ENCODE measurements at regions not wholly inside any gene's neighbourhood (a gene's known extent, or its start where the extent isn't known, plus 50 kb on each side); places are given as distances from the start of the nearest gene placed in this dataset.
"Not testable (repeated sequence)": the region's sequence is repeated elsewhere in the genome, so short reads cannot be mapped to it uniquely, and the experiment has no call there.

- no peak overlapping the region for H3K4me3 ChIP-seq (ENCODE audit: low read depth, low read length)
- no peak for TF ChIP-seq CTCF (IDR thresholded peaks at IDR 0.05; ENCODE audit: insufficient read depth, low read depth, low read length)
- no peak for DNase-seq (ENCODE audit: low read depth)
Observed at GRCh38 chr9:101966691-101967090, 228.2 kb upstream of the GRIN3A start.

GRCh38 chr9:101957705-101958104 lies 219.3 kb upstream of the GRIN3A start:
- no peak for TF ChIP-seq CTCF (IDR thresholded peaks at IDR 0.05; ENCODE audit: insufficient read depth, low read depth, low read length)
- DNase-seq (ENCODE audit: low read depth) = no peak

GRCh38 chr9:101951598-101951997 lies 213.2 kb upstream of the GRIN3A start:
- TF ChIP-seq CTCF (IDR thresholded peaks at IDR 0.05; ENCODE audit: insufficient read depth, low read depth, low read length) = no peak

More at GRCh38 chr9:101957705-101958104, 219.3 kb upstream of the GRIN3A start:
- no peak overlapping the region for H3K4me3 ChIP-seq (ENCODE audit: low read depth, low read length)

DNA sequence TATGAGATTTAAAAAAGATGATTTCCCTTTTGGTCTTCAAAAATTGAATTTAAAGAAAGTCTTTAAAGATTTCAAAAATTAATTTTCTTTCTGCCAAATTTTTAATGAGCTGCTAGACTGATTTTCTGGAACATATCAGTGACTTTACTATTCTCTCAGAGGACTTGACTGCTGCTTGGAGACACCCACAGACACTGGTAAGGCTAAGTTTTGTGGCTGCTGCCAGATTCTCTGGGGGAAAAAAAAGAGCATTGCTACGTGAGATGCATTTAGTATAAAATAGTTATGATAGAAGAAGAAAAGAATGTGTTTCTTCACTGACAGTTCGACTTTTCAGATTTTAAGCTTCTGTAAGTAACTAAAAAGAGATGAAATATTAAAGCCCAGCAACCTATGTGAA lies 193.3 kb upstream of the GRIN3A start:
- TF ChIP-seq CTCF (IDR thresholded peaks at IDR 0.05; ENCODE audit: insufficient read depth, low read depth, low read length) = no peak
- no peak overlapping the region for H3K4me3 ChIP-seq (ENCODE audit: low read depth, low read length)
- no peak for DNase-seq (ENCODE audit: low read depth)

More at GRCh38 chr9:101951598-101951997, 213.2 kb upstream of the GRIN3A start:
- no peak overlapping the region for H3K4me3 ChIP-seq (ENCODE audit: low read depth, low read length)
- DNase-seq (ENCODE audit: low read depth) = no peak

DNA sequence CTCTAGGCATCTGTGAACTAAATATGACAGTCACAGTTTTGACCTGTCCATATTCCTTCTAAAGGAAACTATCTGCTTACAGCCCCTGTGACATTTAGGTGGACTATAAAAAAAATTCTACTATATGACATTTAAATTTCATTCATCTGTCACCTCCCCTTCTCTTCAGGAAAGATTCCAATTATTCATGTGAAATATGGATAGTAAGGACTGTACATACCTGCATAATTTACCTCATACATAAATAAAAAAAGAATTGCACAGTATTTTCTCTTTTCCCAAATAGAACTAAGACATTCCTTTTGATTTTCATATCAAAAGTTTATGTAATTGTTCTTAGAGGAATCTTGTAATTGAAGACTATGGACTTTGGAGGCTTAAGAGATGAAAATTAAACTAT lies 192.3 kb upstream of the GRIN3A start:
- no peak for DNase-seq (ENCODE audit: low read depth)
- H3K4me3 ChIP-seq (ENCODE audit: low read depth, low read length) = no peak overlapping the region
- TF ChIP-seq CTCF (IDR thresholded peaks at IDR 0.05; ENCODE audit: insufficient read depth, low read depth, low read length) = no peak

GRCh38 chr9:101925498-101925897 lies 187.1 kb upstream of the GRIN3A start:
- H3K4me3 ChIP-seq (ENCODE audit: low read depth, low read length) = no peak overlapping the region
- no peak for TF ChIP-seq CTCF (IDR thresholded peaks at IDR 0.05; ENCODE audit: insufficient read depth, low read depth, low read length)

DNA sequence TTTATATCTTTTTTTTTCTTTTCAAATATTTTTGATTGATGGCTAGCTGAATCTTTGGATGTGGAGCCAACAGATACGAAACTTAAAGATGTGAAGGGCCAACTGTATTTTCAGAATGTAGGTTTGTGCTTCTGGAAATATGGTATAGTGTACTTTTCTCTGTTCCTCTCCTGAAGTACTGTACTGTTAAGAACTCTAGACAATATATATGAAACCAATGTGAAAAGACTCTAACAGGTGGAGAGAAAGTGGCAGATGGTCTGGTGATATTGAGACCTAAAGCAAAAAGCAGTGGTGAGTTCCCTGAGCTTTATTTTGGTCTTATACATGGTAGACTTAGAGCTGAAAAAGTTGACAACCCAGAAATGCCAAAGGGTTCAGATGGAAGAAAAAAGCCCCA lies 185.0 kb upstream of the GRIN3A start:
- no peak for TF ChIP-seq CTCF (IDR thresholded peaks at IDR 0.05; ENCODE audit: insufficient read depth, low read depth, low read length)
- no peak overlapping the region for H3K4me3 ChIP-seq (ENCODE audit: low read depth, low read length)
- DNase-seq (ENCODE audit: low read depth) = no peak

More at GRCh38 chr9:101925498-101925897, 187.1 kb upstream of the GRIN3A start:
- no peak for DNase-seq (ENCODE audit: low read depth)

- DNase-seq (ENCODE audit: low read depth); H3K4me3 ChIP-seq (ENCODE audit: low read depth, low read length): not testable (repeated sequence)
Observed at GRCh38 chr9:101916948-101917347, 178.5 kb upstream of the GRIN3A start.
